A673 (cell line): ENCODE measurements at regions not wholly inside any gene's neighbourhood (a gene's known extent, or its start where the extent isn't known, plus 50 kb on each side); places are given as distances from the start of the nearest gene placed in this dataset.

Source experiments
- BruUV-seq: library from RNA; stranded (reverse); fragments of 400-500 nt; replicated peaks from 2 replicates; lab custom pipeline; 2021; lab: Mats Ljungman, UMichigan
- CTCF ChIA-PET: fragments of 300-600 bp; sonication (Branson Sonifier 250); formaldehyde crosslinking; loops from one replicate; lab custom pipeline; 2022; ENCODE audit warnings: antibody characterized with exemption; lab: Charles Lee
- POLR2A ChIA-PET: fragments of 300-600 bp; sonication (Branson Sonifier 250); formaldehyde crosslinking; loops from one replicate; lab custom pipeline; 2022; ENCODE audit warnings: antibody characterized with exemption; ENCODE audit not compliant: low non-redundant PET; lab: Charles Lee
- DNase-seq: peaks from one replicate; pipeline ENCODE4 v3.0.0-alpha.2; 2015; ENCODE audit warnings: low spot score
- H3K27ac ChIP-seq: fragments of 200-600 bp; sonication (generic); 2 replicates; pipeline ENCODE4 v1.5.1; 2016; ENCODE audit warnings: mixed run types, low read depth, mild to moderate bottlenecking, mixed read lengths, antibody characterized with exemption, low read length; ENCODE audit not compliant: poor library complexity, severe bottlenecking
- H3K27me3 ChIP-seq: fragments of 200-600 bp; sonication (generic); replicated peaks from 2 replicates; pipeline ENCODE4 v1.6.1; 2017; ENCODE audit warnings: mixed run types, low read depth, mild to moderate bottlenecking, mixed read lengths, antibody characterized with exemption, low read length; ENCODE audit not compliant: insufficient read depth, poor library complexity
- H3K36me3 ChIP-seq: fragments of 200-600 bp; sonication (generic); 2 replicates; pipeline ENCODE4 v1.6.1; 2016; ENCODE audit warnings: mixed run types, mild to moderate bottlenecking, mixed read lengths, antibody characterized with exemption, low read length; ENCODE audit not compliant: insufficient read depth, poor library complexity, severe bottlenecking
- H3K4me1 ChIP-seq: fragments of 200-600 bp; sonication (generic); 2 replicates; pipeline ENCODE4 v1.6.1; 2017; ENCODE audit warnings: mixed run types, mild to moderate bottlenecking, mixed read lengths, antibody characterized with exemption, low read length; ENCODE audit not compliant: insufficient read depth, poor library complexity, severe bottlenecking
- H3K4me3 ChIP-seq: fragments of 200-600 bp; sonication (generic); 2 replicates; pipeline ENCODE4 v1.5.1; 2016; ENCODE audit warnings: low read depth, mixed run types, mild to moderate bottlenecking, mixed read lengths, low read length; ENCODE audit not compliant: poor library complexity, severe bottlenecking
- H3K9me3 ChIP-seq: fragments of 200-600 bp; sonication (generic); 2 replicates; pipeline ENCODE4 v1.6.1; 2016; ENCODE audit warnings: mixed run types, low read depth, mild to moderate bottlenecking, mixed read lengths, antibody characterized with exemption, low read length; ENCODE audit not compliant: poor library complexity, severe bottlenecking
- CTCF ChIP-seq: fragments of 300-800, 200-600 bp; sonication (generic); conservative IDR thresholded peaks from 2 replicates; pipeline ENCODE4 v1.5.1; 2017; ENCODE audit warnings: low read depth, mild to moderate bottlenecking, antibody characterized with exemption, low read length, moderate library complexity, mixed read lengths
- EZH2 ChIP-seq: fragments of 200-600 bp; sonication (generic); IDR thresholded peaks from 2 replicates; pipeline ENCODE4 v1.6.1; 2017; ENCODE audit warnings: borderline replicate concordance, low read depth, mild to moderate bottlenecking, mixed read lengths, antibody characterized with exemption, low read length; ENCODE audit not compliant: poor library complexity, severe bottlenecking
- intact Hi-C: fragments of 100-400 bp; cut with micrococcal nuclease; formaldehyde crosslinking; loops from one replicate; pipeline ENCODE4 v1.10.0; 2022; ENCODE audit not compliant: unreplicated experiment

GRCh38 chr11:116600930-116601329 is 171.9 kb downstream of the BUD13 start:
- no peaks in the 10 kb centered on the region for H3K36me3 ChIP-seq
- ChIA-PET CTCF (no interaction called here), POLR2A (no interaction called here)
- peaks cover 16% of the 10 kb centered on the region for H3K27me3 ChIP-seq
- H3K27ac ChIP-seq = no peak overlapping the region
- DNase-seq = no peak
- no peak for TF ChIP-seq CTCF
- no peak for TF ChIP-seq EZH2
- no peaks in the 10 kb centered on the region for H3K4me1 ChIP-seq
- H3K9me3 ChIP-seq = no peaks in the 10 kb centered on the region
- no peak overlapping the region for H3K4me3 ChIP-seq
- intact Hi-C loops = no loop called here
- BruUV-seq = no TSS peak

- Histone ChIP-seq H3K27me3 (peaks cover 27% of the 10 kb centered on the region), H3K9me3 (no peaks in the 10 kb centered on the region), H3K36me3 (no peaks in the 10 kb centered on the region), H3K4me1 (no peaks in the 10 kb centered on the region), H3K4me3 (no peak overlapping the region), H3K27ac (no peak overlapping the region)
- no TSS peak for BruUV-seq
- TF ChIP-seq EZH2 = no peak
- no peak for TF ChIP-seq CTCF
- intact Hi-C loops = no loop called here
- DNase-seq = no peak
- POLR2A ChIA-PET = no interaction called here
- CTCF ChIA-PET = no interaction called here
Observed at GRCh38 chr11:116598556-116598955, 174.2 kb downstream of the BUD13 start.

GRCh38 chr11:116598036-116598435 is 174.8 kb downstream of the BUD13 start:
- no TSS peak for BruUV-seq
- Histone ChIP-seq H3K27ac (no peak overlapping the region), H3K27me3 (peaks cover 27% of the 10 kb centered on the region), H3K9me3 (no peaks in the 10 kb centered on the region), H3K4me3 (no peak overlapping the region), H3K36me3 (no peaks in the 10 kb centered on the region), H3K4me1 (no peaks in the 10 kb centered on the region)
- ChIA-PET CTCF (no interaction called here), POLR2A (no interaction called here)
- intact Hi-C loops = no loop called here
- DNase-seq = no peak
- no peak for TF ChIP-seq CTCF
- no peak for TF ChIP-seq EZH2
